ENCODE measurements at regions not wholly inside any gene's neighbourhood (a gene's known extent, or its start where the extent isn't known, plus 50 kb on each side); places are given as distances from the start of the nearest gene placed in this dataset.

GRCh38 chrX:40174001-40174853 lies 76.5 kb upstream of the BCOR start:
- peak overlapping the region; percentile 7 for H3K4me3 ChIP-seq (ENCODE audit: low read length)

GRCh38 chrX:40173143-40174000 lies 75.6 kb upstream of the BCOR start:
- peaks cover 3% of the 10 kb centered on the region for H3K9me3 ChIP-seq (ENCODE audit: low read length)
- no peak overlapping the region for H3K4me3 ChIP-seq (ENCODE audit: low read length)
- peaks cover 6% of the 10 kb centered on the region for H3K27me3 ChIP-seq (ENCODE audit: insufficient read depth, low read length)
- no peak overlapping the region for H2AFZ ChIP-seq (ENCODE audit: low read depth, low read length)
- H3K36me3 ChIP-seq (ENCODE audit: insufficient read depth, low read length), result no peaks in the 10 kb centered on the region
- no peaks in the 10 kb centered on the region for H3K4me1 ChIP-seq (ENCODE audit: insufficient read depth, low read length)

More at GRCh38 chrX:40174001-40174853, 76.5 kb upstream of the BCOR start:
- Histone ChIP-seq H3K36me3 (ENCODE audit: insufficient read depth, low read length) (no peaks in the 10 kb centered on the region), H2AFZ (ENCODE audit: low read depth, low read length) (no peak overlapping the region), H3K9me3 (ENCODE audit: low read length) (peaks cover 3% of the 10 kb centered on the region), H3K4me1 (ENCODE audit: insufficient read depth, low read length) (peaks cover 1% of the 10 kb centered on the region), H3K27me3 (ENCODE audit: insufficient read depth, low read length) (peaks cover 6% of the 10 kb centered on the region)

- Histone ChIP-seq H2AFZ (ENCODE audit: low read depth, low read length) (no peak overlapping the region), H3K4me3 (ENCODE audit: low read length) (no peak overlapping the region), H3K27me3 (ENCODE audit: insufficient read depth, low read length) (peaks cover 6% of the 10 kb centered on the region), H3K4me1 (ENCODE audit: insufficient read depth, low read length) (no peaks in the 10 kb centered on the region), H3K36me3 (ENCODE audit: insufficient read depth, low read length) (no peaks in the 10 kb centered on the region), H3K9me3 (ENCODE audit: low read length) (peaks cover 3% of the 10 kb centered on the region)
These were observed 74.8 kb upstream of the BCOR start for GRCh38 chrX:40172401-40173142.

GRCh38 chrX:40171513-40172400 lies 74.0 kb upstream of the BCOR start:
- no peak overlapping the region for H3K4me3 ChIP-seq (ENCODE audit: low read length)
- H3K36me3 ChIP-seq (ENCODE audit: insufficient read depth, low read length), result no peaks in the 10 kb centered on the region
- H3K27me3 ChIP-seq (ENCODE audit: insufficient read depth, low read length), result peaks cover 6% of the 10 kb centered on the region
- no peaks in the 10 kb centered on the region for H3K4me1 ChIP-seq (ENCODE audit: insufficient read depth, low read length)
- H2AFZ ChIP-seq (ENCODE audit: low read depth, low read length), result no peak overlapping the region
- peaks cover 3% of the 10 kb centered on the region for H3K9me3 ChIP-seq (ENCODE audit: low read length)

GRCh38 chrX:40170830-40171512 lies 73.2 kb upstream of the BCOR start:
- Histone ChIP-seq H3K27me3 (ENCODE audit: insufficient read depth, low read length) (peaks cover 6% of the 10 kb centered on the region), H3K36me3 (ENCODE audit: insufficient read depth, low read length) (no peaks in the 10 kb centered on the region), H3K9me3 (ENCODE audit: low read length) (peaks cover 2% of the 10 kb centered on the region), H3K4me3 (ENCODE audit: low read length) (no peak overlapping the region), H2AFZ (ENCODE audit: low read depth, low read length) (no peak overlapping the region), H3K4me1 (ENCODE audit: insufficient read depth, low read length) (no peaks in the 10 kb centered on the region)

GRCh38 chrX:40169193-40170101 lies 71.7 kb upstream of the BCOR start:
- Histone ChIP-seq H3K4me1 (ENCODE audit: insufficient read depth, low read length) (peaks cover 11% of the 10 kb centered on the region), H2AFZ (ENCODE audit: low read depth, low read length) (no peak overlapping the region), H3K27me3 (ENCODE audit: insufficient read depth, low read length) (peaks cover 5% of the 10 kb centered on the region), H3K36me3 (ENCODE audit: insufficient read depth, low read length) (no peaks in the 10 kb centered on the region), H3K4me3 (ENCODE audit: low read length) (no peak overlapping the region), H3K9me3 (ENCODE audit: low read length) (no peaks in the 10 kb centered on the region)

GRCh38 chrX:40168480-40169011 lies 70.8 kb upstream of the BCOR start:
- Histone ChIP-seq H2AFZ (ENCODE audit: low read depth, low read length) (no peak overlapping the region), H3K4me3 (ENCODE audit: low read length) (no peak overlapping the region), H3K27me3 (ENCODE audit: insufficient read depth, low read length) (peaks cover 5% of the 10 kb centered on the region), H3K36me3 (ENCODE audit: insufficient read depth, low read length) (no peaks in the 10 kb centered on the region), H3K4me1 (ENCODE audit: insufficient read depth, low read length) (peaks cover 13% of the 10 kb centered on the region), H3K9me3 (ENCODE audit: low read length) (no peaks in the 10 kb centered on the region)

- H3K36me3 ChIP-seq (ENCODE audit: insufficient read depth, low read length), result no peaks in the 10 kb centered on the region
- H3K9me3 ChIP-seq (ENCODE audit: low read length), result no peaks in the 10 kb centered on the region
- no peak overlapping the region for H2AFZ ChIP-seq (ENCODE audit: low read depth, low read length)
- H3K4me1 ChIP-seq (ENCODE audit: insufficient read depth, low read length), result peaks cover 13% of the 10 kb centered on the region
- H3K4me3 ChIP-seq (ENCODE audit: low read length), result no peak overlapping the region
- H3K27me3 ChIP-seq (ENCODE audit: insufficient read depth, low read length), result peaks cover 5% of the 10 kb centered on the region
These were observed 70.2 kb upstream of the BCOR start for GRCh38 chrX:40167850-40168479.

- Histone ChIP-seq H3K4me1 (ENCODE audit: insufficient read depth, low read length) (peaks cover 13% of the 10 kb centered on the region), H3K4me3 (ENCODE audit: low read length) (no peak overlapping the region), H3K36me3 (ENCODE audit: insufficient read depth, low read length) (no peaks in the 10 kb centered on the region), H3K27me3 (ENCODE audit: insufficient read depth, low read length) (peaks cover 5% of the 10 kb centered on the region), H2AFZ (ENCODE audit: low read depth, low read length) (no peak overlapping the region), H3K9me3 (ENCODE audit: low read length) (no peaks in the 10 kb centered on the region)
These were observed 69.6 kb upstream of the BCOR start for GRCh38 chrX:40167233-40167849.

GRCh38 chrX:40166582-40166981 lies 68.8 kb upstream of the BCOR start:
- peaks cover 7% of the 10 kb centered on the region for H3K27me3 ChIP-seq (ENCODE audit: insufficient read depth, low read length)
- H2AFZ ChIP-seq (ENCODE audit: low read depth, low read length), result no peak overlapping the region
- H3K4me3 ChIP-seq (ENCODE audit: low read length), result no peak overlapping the region
- no peaks in the 10 kb centered on the region for H3K36me3 ChIP-seq (ENCODE audit: insufficient read depth, low read length)
- H3K4me1 ChIP-seq (ENCODE audit: insufficient read depth, low read length), result peaks cover 13% of the 10 kb centered on the region
- no peaks in the 10 kb centered on the region for H3K9me3 ChIP-seq (ENCODE audit: low read length)

Data from neuron (in vitro differentiated cells).